ENCODE measurements at regions not wholly inside any gene's neighbourhood (a gene's known extent, or its start where the extent isn't known, plus 50 kb on each side); places are given as distances from the start of the nearest gene placed in this dataset.
A peak's percentile ranks its signal among the peaks of the same experiment; 100 is the strongest.

- Histone ChIP-seq H3K27ac (ENCODE audit: low read depth, low read length) (no peak overlapping the region), H3K27me3 (ENCODE audit: insufficient read depth, low read length) (no peaks in the 10 kb centered on the region), H3K4me1 (ENCODE audit: insufficient read depth, low read length) (no peaks in the 10 kb centered on the region), H3K9me3 (ENCODE audit: control insufficient read depth in 1 of 2, low read length in 2 of 2) (no peaks in the 10 kb centered on the region), H3K4me3 (ENCODE audit: low read length in 2 of 2) (no peak overlapping the region), H3K36me3 (ENCODE audit: insufficient read depth, low read length) (no peaks in the 10 kb centered on the region)
- no peak overlapping the region for H3K27ac Mint-ChIP-seq
- ChIA-PET CTCF (ENCODE audit: partially characterized antibody) (no interaction called here), POLR2A (ENCODE audit: partially characterized antibody) (no interaction called here)
- H3K27me3 Mint-ChIP-seq: peaks cover 0 to 4% of the 10 kb centered on the region in 2 donors
- no peak for DNase-seq
- no peaks in the 10 kb centered on the region for H3K4me1 Mint-ChIP-seq
- no peaks in the 10 kb centered on the region for H3K36me3 Mint-ChIP-seq
- intact Hi-C loops (cut with micrococcal nuclease): no loop called here
- H3K4me3 Mint-ChIP-seq: no peak overlapping the region
- H3K9me3 Mint-ChIP-seq: peaks cover 0 to 5% (median 3%) of the 10 kb centered on the region in 8 donors
Observed at GRCh38 chr13:109628251-109628699, 158.1 kb downstream of the IRS2 start.

GRCh38 chr13:109627649-109628048, 158.7 kb downstream of the IRS2 start:
- Mint-ChIP-seq H3K27ac (no peak overlapping the region), H3K27me3 (peaks cover 0 to 1% of the 10 kb centered on the region in 2 donors), H3K4me1 (no peaks in the 10 kb centered on the region), H3K36me3 (no peaks in the 10 kb centered on the region), H3K4me3 (no peak overlapping the region), H3K9me3 (peaks cover 0 to 3% (median 0%) of the 10 kb centered on the region in 8 donors)
- Histone ChIP-seq H3K27me3 (ENCODE audit: insufficient read depth, low read length) (no peaks in the 10 kb centered on the region), H3K4me1 (ENCODE audit: insufficient read depth, low read length) (no peaks in the 10 kb centered on the region), H3K27ac (ENCODE audit: low read depth, low read length) (no peak overlapping the region), H3K4me3 (ENCODE audit: low read length in 2 of 2) (no peak overlapping the region), H3K9me3 (ENCODE audit: control insufficient read depth in 1 of 2, low read length in 2 of 2) (no peaks in the 10 kb centered on the region), H3K36me3 (ENCODE audit: insufficient read depth, low read length) (no peaks in the 10 kb centered on the region)
- DNase-seq: no peak
- POLR2A ChIA-PET (ENCODE audit: partially characterized antibody): no interaction called here
- intact Hi-C loops (cut with micrococcal nuclease): no loop called here
- CTCF ChIA-PET (ENCODE audit: partially characterized antibody): no interaction called here

- no peaks in the 10 kb centered on the region for H3K4me1 ChIP-seq (ENCODE audit: insufficient read depth, low read length)
- H3K9me3 ChIP-seq (ENCODE audit: control insufficient read depth in 1 of 2, low read length in 2 of 2): no peaks in the 10 kb centered on the region
- Mint-ChIP-seq H3K36me3 (no peaks in the 10 kb centered on the region), H3K4me1 (no peaks in the 10 kb centered on the region), H3K27me3 (peaks cover 0 to 3% of the 10 kb centered on the region in 2 donors), H3K27ac (peak overlapping the region in 1 of 7 donors; percentile 77), H3K4me3 (no peak overlapping the region), H3K9me3 (peaks cover 0 to 2% (median 0%) of the 10 kb centered on the region in 8 donors)
- DNase-seq: no peak
- ChIA-PET POLR2A (ENCODE audit: partially characterized antibody) (no interaction called here), CTCF (ENCODE audit: partially characterized antibody) (no interaction called here)
- no peaks in the 10 kb centered on the region for H3K27me3 ChIP-seq (ENCODE audit: insufficient read depth, low read length)
- no peak overlapping the region for H3K27ac ChIP-seq (ENCODE audit: low read depth, low read length)
- H3K4me3 ChIP-seq (ENCODE audit: low read length in 2 of 2): no peak overlapping the region
- no peaks in the 10 kb centered on the region for H3K36me3 ChIP-seq (ENCODE audit: insufficient read depth, low read length)
- intact Hi-C loops (cut with micrococcal nuclease): no loop called here
Observed at GRCh38 chr13:109626386-109627171, 159.8 kb downstream of the IRS2 start.

GRCh38 chr13:109625156-109625555, 161.2 kb downstream of the IRS2 start:
- Histone ChIP-seq H3K4me3 (ENCODE audit: low read length in 2 of 2) (no peak overlapping the region), H3K9me3 (ENCODE audit: control insufficient read depth in 1 of 2, low read length in 2 of 2) (no peaks in the 10 kb centered on the region), H3K36me3 (ENCODE audit: insufficient read depth, low read length) (no peaks in the 10 kb centered on the region), H3K4me1 (ENCODE audit: insufficient read depth, low read length) (no peaks in the 10 kb centered on the region), H3K27me3 (ENCODE audit: insufficient read depth, low read length) (no peaks in the 10 kb centered on the region), H3K27ac (ENCODE audit: low read depth, low read length) (no peak overlapping the region)
- Mint-ChIP-seq H3K27ac (no peak overlapping the region), H3K27me3 (peaks cover 2 to 3% of the 10 kb centered on the region in 2 donors), H3K4me3 (no peak overlapping the region), H3K36me3 (no peaks in the 10 kb centered on the region), H3K9me3 (no peaks in the 10 kb centered on the region), H3K4me1 (no peaks in the 10 kb centered on the region)
- ChIA-PET CTCF (ENCODE audit: partially characterized antibody) (no interaction called here), POLR2A (ENCODE audit: partially characterized antibody) (no interaction called here)
- DNase-seq: no peak
- intact Hi-C loops (cut with micrococcal nuclease): no loop called here

- H3K4me1 ChIP-seq (ENCODE audit: insufficient read depth, low read length): no peaks in the 10 kb centered on the region
- POLR2A ChIA-PET (ENCODE audit: partially characterized antibody): no interaction called here
- H3K36me3 Mint-ChIP-seq: no peaks in the 10 kb centered on the region
- no peaks in the 10 kb centered on the region for H3K9me3 ChIP-seq (ENCODE audit: control insufficient read depth in 1 of 2, low read length in 2 of 2)
- DNase-seq: no peak
- H3K27ac ChIP-seq (ENCODE audit: low read depth, low read length): no peak overlapping the region
- CTCF ChIA-PET (ENCODE audit: partially characterized antibody): interaction anchor here (0.6 to 0.9 kb wide), 2 partner anchors 169 to 217 kb away, joined by 3 read pairs; no protein-coding TSS in a partner anchor
- H3K27me3 Mint-ChIP-seq: peaks cover 1 to 2% of the 10 kb centered on the region in 2 donors
- no peaks in the 10 kb centered on the region for H3K27me3 ChIP-seq (ENCODE audit: insufficient read depth, low read length)
- intact Hi-C loops (cut with micrococcal nuclease): no loop called here
- H3K4me3 Mint-ChIP-seq: no peak overlapping the region
- H3K4me3 ChIP-seq (ENCODE audit: low read length in 2 of 2): no peak overlapping the region
- no peaks in the 10 kb centered on the region for H3K9me3 Mint-ChIP-seq
- no peaks in the 10 kb centered on the region for H3K4me1 Mint-ChIP-seq
- H3K36me3 ChIP-seq (ENCODE audit: insufficient read depth, low read length): no peaks in the 10 kb centered on the region
- no peak overlapping the region for H3K27ac Mint-ChIP-seq
Observed at GRCh38 chr13:109622006-109622405, 164.4 kb downstream of the IRS2 start.

GRCh38 chr13:109615721-109616420, 170.5 kb downstream of the IRS2 start:
- Mint-ChIP-seq H3K27ac (no peak overlapping the region), H3K27me3 (peaks cover 2% of the 10 kb centered on the region in 2 donors), H3K9me3 (no peaks in the 10 kb centered on the region), H3K36me3 (no peaks in the 10 kb centered on the region), H3K4me1 (no peaks in the 10 kb centered on the region), H3K4me3 (no peak overlapping the region)
- no peaks in the 10 kb centered on the region for H3K36me3 ChIP-seq (ENCODE audit: insufficient read depth, low read length)
- CTCF ChIA-PET (ENCODE audit: partially characterized antibody): no interaction called here
- no peak overlapping the region for H3K27ac ChIP-seq (ENCODE audit: low read depth, low read length)
- H3K27me3 ChIP-seq (ENCODE audit: insufficient read depth, low read length): no peaks in the 10 kb centered on the region
- H3K4me1 ChIP-seq (ENCODE audit: insufficient read depth, low read length): no peaks in the 10 kb centered on the region
- intact Hi-C loops (cut with micrococcal nuclease): no loop called here
- H3K9me3 ChIP-seq (ENCODE audit: control insufficient read depth in 1 of 2, low read length in 2 of 2): no peaks in the 10 kb centered on the region
- POLR2A ChIA-PET (ENCODE audit: partially characterized antibody): no interaction called here
- no peak overlapping the region for H3K4me3 ChIP-seq (ENCODE audit: low read length in 2 of 2)
- DNase-seq: no peak

GRCh38 chr13:109611912-109612691, 174.3 kb downstream of the IRS2 start:
- no peaks in the 10 kb centered on the region for H3K36me3 ChIP-seq (ENCODE audit: insufficient read depth, low read length)
- no peaks in the 10 kb centered on the region for H3K4me1 ChIP-seq (ENCODE audit: insufficient read depth, low read length)
- Mint-ChIP-seq H3K36me3 (no peaks in the 10 kb centered on the region), H3K4me3 (no peak overlapping the region), H3K4me1 (no peaks in the 10 kb centered on the region), H3K9me3 (peaks cover 0 to under 1% (median 0%) of the 10 kb centered on the region in 8 donors), H3K27me3 (peaks cover under 1 to 2% of the 10 kb centered on the region in 2 donors), H3K27ac (no peak overlapping the region)
- H3K27ac ChIP-seq (ENCODE audit: low read depth, low read length): no peak overlapping the region
- DNase-seq: no peak
- POLR2A ChIA-PET (ENCODE audit: partially characterized antibody): no interaction called here
- no peaks in the 10 kb centered on the region for H3K9me3 ChIP-seq (ENCODE audit: control insufficient read depth in 1 of 2, low read length in 2 of 2)
- H3K27me3 ChIP-seq (ENCODE audit: insufficient read depth, low read length): no peaks in the 10 kb centered on the region
- no peak overlapping the region for H3K4me3 ChIP-seq (ENCODE audit: low read length in 2 of 2)
- intact Hi-C loops (cut with micrococcal nuclease): no loop called here
- CTCF ChIA-PET (ENCODE audit: partially characterized antibody): interaction anchor here (2.5 to 2.8 kb wide), 2 partner anchors 12 to 178 kb away, joined by 10 to 17 read pairs; no protein-coding TSS in a partner anchor

Data from CD4-positive, alpha-beta memory T cell (primary cell).